HepG2 (cell line): ENCODE measurements at regions not wholly inside any gene's neighbourhood (a gene's known extent, or its start where the extent isn't known, plus 50 kb on each side); places are given as distances from the start of the nearest gene placed in this dataset.

Experiments
- AKNA ChIP-seq: sonication (generic); formaldehyde crosslinking; IDR thresholded peaks from 2 replicates; pipeline ENCODE4 v1.4.0; 2020; ENCODE audit warnings: missing genetic modification reagents, borderline replicate concordance
- ARNTL ChIP-seq: sonication (generic); formaldehyde crosslinking; IDR thresholded peaks from 2 replicates; pipeline ENCODE4 v1.4.0; 2020; ENCODE audit warnings: mild to moderate bottlenecking, missing genetic modification reagents
- CHD2 ChIP-seq: IDR thresholded peaks from 2 replicates; pipeline ENCODE4 v1.6.1; 2011; ENCODE audit warnings: low read depth, low read length, improper control_type of control experiment
- CREB3 ChIP-seq: sonication (generic); formaldehyde crosslinking; IDR thresholded peaks from 2 replicates; pipeline ENCODE4 v1.5.0; 2020; ENCODE audit warnings: missing genetic modification reagents
- DZIP1 ChIP-seq: sonication (generic); formaldehyde crosslinking; IDR thresholded peaks from 2 replicates; pipeline ENCODE4 v1.5.0; 2020; ENCODE audit warnings: mild to moderate bottlenecking, missing genetic modification reagents
- HMG20B ChIP-seq: conservative IDR thresholded peaks from 2 replicates; pipeline ENCODE4 v1.6.1; 2016; ENCODE audit warnings: missing genetic modification reagents, missing compliant biosample characterization
- NR3C1 ChIP-seq: sonication (generic); formaldehyde crosslinking; IDR thresholded peaks from 2 replicates; pipeline ENCODE4 v1.4.0; 2020; ENCODE audit warnings: missing genetic modification reagents
- PRDM15 ChIP-seq: sonication (generic); formaldehyde crosslinking; IDR thresholded peaks from 2 replicates; pipeline ENCODE4 v1.4.0; 2020; ENCODE audit warnings: missing genetic modification reagents
- RCOR2 ChIP-seq: IDR thresholded peaks from 2 replicates; pipeline ENCODE4 v1.6.1; 2016; ENCODE audit warnings: missing biosample characterization, missing genetic modification reagents
- RFX1 ChIP-seq: fragments of 450-650 bp; IDR thresholded peaks from 2 replicates; pipeline ENCODE4 v1.6.1; 2017
- SUZ12 ChIP-seq: fragments of 150-350 bp; IDR thresholded peaks from 2 replicates; pipeline ENCODE4 v1.6.1; 2014; ENCODE audit warnings: low read depth, low read length
- THAP7 ChIP-seq: sonication (generic); formaldehyde crosslinking; IDR thresholded peaks from 2 replicates; pipeline ENCODE4 v1.8.1; 2023; ENCODE audit warnings: mild to moderate bottlenecking, missing genetic modification reagents
- ZBTB1 ChIP-seq: sonication (generic); formaldehyde crosslinking; IDR thresholded peaks from 2 replicates; pipeline ENCODE4 v1.4.0; 2020; ENCODE audit warnings: missing genetic modification reagents, borderline replicate concordance
- ZFP1 ChIP-seq: IDR thresholded peaks from 2 replicates; pipeline ENCODE4 v1.6.1; 2016
- ZNF205 ChIP-seq: IDR thresholded peaks from 2 replicates; pipeline ENCODE4 v1.6.1; 2018; ENCODE audit warnings: missing biosample characterization, missing genetic modification reagents
- ZNF230 ChIP-seq: sonication (generic); formaldehyde crosslinking; IDR thresholded peaks from 2 replicates; pipeline ENCODE4 v1.4.0; 2020; ENCODE audit warnings: mild to moderate bottlenecking, missing genetic modification reagents
- ZNF24 ChIP-seq: fragments of 450-650 bp; IDR thresholded peaks from 2 replicates; pipeline ENCODE4 v1.6.1; 2017; ENCODE audit warnings: antibody characterized with exemption, mild to moderate bottlenecking

GRCh38 chr2:134120733-134121630, 132.9 kb upstream of the MGAT5 start (continued):
- TF ChIP-seq PRDM15 = no peak
- no peak for TF ChIP-seq HMG20B (CRISPR knock-in tag)
- no peak for TF ChIP-seq RCOR2 (CRISPR knock-in tag)
- TF ChIP-seq AKNA (CRISPR knock-in tag) = no peak; the same call in 1 of the 2 replicates
- TF ChIP-seq ZFP1 = no peak
- TF ChIP-seq ZBTB1 (CRISPR knock-in tag) = no peak
- no peak for TF ChIP-seq CREB3 (CRISPR knock-in tag)
- no peak for TF ChIP-seq RFX1
- TF ChIP-seq ZNF230 (CRISPR knock-in tag) = no peak; the same call in 1 of the 2 replicates
- peak; percentile 92; the same call in 1 of the 2 replicates for TF ChIP-seq THAP7 (CRISPR knock-in tag)
- no peak for TF ChIP-seq ZNF24
- 0 out of 2 replicates have a peak, but pooled peaks have one; percentile 38 for TF ChIP-seq ZNF205 (CRISPR knock-in tag)
- no peak for TF ChIP-seq ARNTL (CRISPR knock-in tag)
- no peak for TF ChIP-seq NR3C1 (CRISPR knock-in tag)
- TF ChIP-seq DZIP1 (CRISPR knock-in tag) = peak; percentile 61
- no peak for TF ChIP-seq CHD2
- no peak for TF ChIP-seq SUZ12
